OCI-LY1 (cell line): ENCODE measurements at regions not wholly inside any gene's neighbourhood (a gene's known extent, or its start where the extent isn't known, plus 50 kb on each side); places are given as distances from the start of the nearest gene placed in this dataset.

Source experiments
- H2AFZ ChIP-seq: fragments of 200-600 bp; sonication (generic), shearing (Covaris generic); 2 replicates; pipeline ENCODE4 v1.6.0; 2014; ENCODE audit warnings: antibody characterized with exemption, mild to moderate bottlenecking, low read length
- H3F3A ChIP-seq: fragments of 200-600 bp; sonication (generic), shearing (Covaris generic); 2 replicates; pipeline ENCODE4 v1.6.0; 2014; ENCODE audit warnings: mild to moderate bottlenecking, antibody characterized with exemption, low read length, moderate library complexity; ENCODE audit not compliant: insufficient read depth
- H3K27ac ChIP-seq: fragments of 200-600 bp; sonication (generic); 2 replicates; pipeline ENCODE4 v1.5.1; 2014; ENCODE audit warnings: low read length, mixed run types, mild to moderate bottlenecking, low read depth; ENCODE audit not compliant: poor library complexity, severe bottlenecking
- H3K27me3 ChIP-seq: fragments of 200-600 bp; sonication (generic); 2 replicates; pipeline ENCODE4 v1.6.0; 2014; ENCODE audit warnings: antibody characterized with exemption, mild to moderate bottlenecking, low read length, moderate library complexity; ENCODE audit not compliant: insufficient read depth
- H3K36me3 ChIP-seq: fragments of 200-600 bp; sonication (generic); 2 replicates; pipeline ENCODE4 v1.6.1; 2014; ENCODE audit warnings: mild to moderate bottlenecking, antibody characterized with exemption, low read length, moderate library complexity, mixed read lengths; ENCODE audit not compliant: insufficient read depth
- H3K4me1 ChIP-seq: fragments of 200-600 bp; sonication (generic); 2 replicates; pipeline ENCODE4 v1.5.1; 2014; ENCODE audit warnings: mild to moderate bottlenecking, low read length, moderate library complexity; ENCODE audit not compliant: insufficient read depth, severe bottlenecking
- H3K4me2 ChIP-seq: fragments of 200-600 bp; sonication (generic), shearing (Covaris generic); 2 replicates; pipeline ENCODE4 v1.6.1; 2014; ENCODE audit warnings: low read length
- H3K4me3 ChIP-seq: fragments of 200-600 bp; sonication (generic); 2 replicates; pipeline ENCODE4 v1.5.1; 2014; ENCODE audit warnings: low read length, low read depth, mild to moderate bottlenecking, mixed read lengths; ENCODE audit not compliant: poor library complexity, severe bottlenecking
- H3K79me2 ChIP-seq: fragments of 200-600 bp; shearing (Covaris generic); 2 replicates; pipeline ENCODE4 v1.6.1; 2016; ENCODE audit warnings: mixed run types, low read length, mixed read lengths; ENCODE audit not compliant: insufficient read depth
- H3K9ac ChIP-seq: fragments of 200-600 bp; sonication (generic), shearing (Covaris generic); 2 replicates; pipeline ENCODE4 v1.6.1; 2014; ENCODE audit warnings: mild to moderate bottlenecking, low read length, mixed read lengths
- H3K9me2 ChIP-seq: fragments of 200-600 bp; sonication (generic), shearing (Covaris generic); 2 replicates; pipeline ENCODE4 v1.6.1; 2014; ENCODE audit warnings: low read depth, mild to moderate bottlenecking, low read length, mixed read lengths
- H3K9me3 ChIP-seq: fragments of 200-600 bp; shearing (Covaris generic); 2 replicates; pipeline ENCODE4 v1.6.1; 2014; ENCODE audit warnings: low read length, mixed read lengths
- H4K20me1 ChIP-seq: fragments of 200-600 bp; sonication (generic), shearing (Covaris generic); 2 replicates; pipeline ENCODE4 v1.6.0; 2016; ENCODE audit warnings: mild to moderate bottlenecking, low read length; ENCODE audit not compliant: insufficient read depth
- EZH2 ChIP-seq: fragments of 200-600 bp; sonication (generic), shearing (Covaris generic); IDR thresholded peaks from 2 replicates; pipeline ENCODE4 v1.8.0; 2017; ENCODE audit warnings: borderline replicate concordance, mixed run types, mild to moderate bottlenecking, antibody characterized with exemption, low read length, moderate library complexity, mixed read lengths
- TF ChIP-seq, protein P1 (sequence below): fragments of 200-600 bp; sonication (generic), shearing (Covaris generic); IDR thresholded peaks from 2 replicates; pipeline ENCODE4 v1.5.1; 2017; ENCODE audit warnings: mild to moderate bottlenecking, antibody characterized with exemption, low read length, moderate library complexity, mixed read lengths

DNA sequence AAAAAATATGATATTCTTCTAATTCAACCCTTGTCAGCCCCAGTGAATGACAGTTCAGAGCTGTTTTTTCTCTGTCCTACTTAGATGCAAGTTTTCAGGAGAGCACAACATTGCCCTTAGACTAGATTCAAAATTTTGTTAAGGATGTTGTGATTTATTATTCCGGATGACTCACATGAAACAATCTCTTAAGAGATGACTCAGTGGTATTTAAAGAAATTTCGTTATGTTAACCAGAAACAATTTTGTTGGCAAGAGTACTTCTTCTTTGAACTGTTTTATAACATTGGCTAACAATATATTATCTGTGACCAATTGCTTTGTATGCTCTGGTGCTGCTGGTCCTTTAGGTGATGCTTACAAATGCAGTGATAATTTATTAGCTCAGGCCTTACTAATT is 132.0 kb downstream of the IZUMO3 start:
- TF ChIP-seq EZH2, result no peak
- TF ChIP-seq, protein P1, sequence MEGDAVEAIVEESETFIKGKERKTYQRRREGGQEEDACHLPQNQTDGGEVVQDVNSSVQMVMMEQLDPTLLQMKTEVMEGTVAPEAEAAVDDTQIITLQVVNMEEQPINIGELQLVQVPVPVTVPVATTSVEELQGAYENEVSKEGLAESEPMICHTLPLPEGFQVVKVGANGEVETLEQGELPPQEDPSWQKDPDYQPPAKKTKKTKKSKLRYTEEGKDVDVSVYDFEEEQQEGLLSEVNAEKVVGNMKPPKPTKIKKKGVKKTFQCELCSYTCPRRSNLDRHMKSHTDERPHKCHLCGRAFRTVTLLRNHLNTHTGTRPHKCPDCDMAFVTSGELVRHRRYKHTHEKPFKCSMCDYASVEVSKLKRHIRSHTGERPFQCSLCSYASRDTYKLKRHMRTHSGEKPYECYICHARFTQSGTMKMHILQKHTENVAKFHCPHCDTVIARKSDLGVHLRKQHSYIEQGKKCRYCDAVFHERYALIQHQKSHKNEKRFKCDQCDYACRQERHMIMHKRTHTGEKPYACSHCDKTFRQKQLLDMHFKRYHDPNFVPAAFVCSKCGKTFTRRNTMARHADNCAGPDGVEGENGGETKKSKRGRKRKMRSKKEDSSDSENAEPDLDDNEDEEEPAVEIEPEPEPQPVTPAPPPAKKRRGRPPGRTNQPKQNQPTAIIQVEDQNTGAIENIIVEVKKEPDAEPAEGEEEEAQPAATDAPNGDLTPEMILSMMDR, result no peak
- no peak overlapping the region for H2AFZ ChIP-seq

DNA sequence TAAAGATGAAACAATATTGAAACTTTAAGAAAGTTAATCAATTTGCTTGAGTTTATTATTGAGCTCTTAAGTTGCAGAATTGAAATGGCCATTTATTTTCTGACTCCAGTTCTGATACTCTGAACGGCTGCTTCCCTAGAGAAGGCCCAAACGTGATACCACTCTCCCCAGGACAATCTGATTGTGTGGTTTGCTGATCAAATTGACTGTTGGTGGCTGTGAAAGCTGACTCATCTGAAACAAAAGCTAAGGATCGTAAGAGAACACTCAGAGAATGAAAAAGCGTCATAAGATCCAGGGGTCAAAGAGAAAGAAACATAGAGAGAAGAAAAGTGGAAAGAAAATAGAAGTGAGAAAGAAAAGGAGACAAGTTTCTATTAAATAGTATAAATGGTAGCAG is 147.2 kb downstream of the IZUMO3 start:
- Histone ChIP-seq H3K36me3 (no peaks in the 10 kb centered on the region), H2AFZ (no peak overlapping the region), H3K27ac (no peak overlapping the region), H4K20me1 (no peaks in the 10 kb centered on the region), H3K27me3 (no peaks in the 10 kb centered on the region), H3K4me2 (no peak overlapping the region), H3K79me2 (no peaks in the 10 kb centered on the region), H3K9ac (no peak overlapping the region), H3K4me3 (no peak overlapping the region), H3K9me3 (no peaks in the 10 kb centered on the region), H3K4me1 (no peaks in the 10 kb centered on the region), H3K9me2 (no peaks in the 10 kb centered on the region), H3F3A (no peaks in the 10 kb centered on the region)
- TF ChIP-seq, protein P1, result no peak
- TF ChIP-seq EZH2, result no peak

More for the DNA sequence above, 132.0 kb downstream of the IZUMO3 start:
- Histone ChIP-seq H3K9me2 (no peaks in the 10 kb centered on the region), H3F3A (no peaks in the 10 kb centered on the region), H3K36me3 (no peaks in the 10 kb centered on the region), H3K4me3 (no peak overlapping the region), H3K27ac (no peak overlapping the region), H3K4me1 (no peaks in the 10 kb centered on the region), H4K20me1 (no peaks in the 10 kb centered on the region), H3K79me2 (no peaks in the 10 kb centered on the region), H3K9me3 (no peaks in the 10 kb centered on the region), H3K9ac (no peak overlapping the region), H3K4me2 (no peak overlapping the region), H3K27me3 (no peaks in the 10 kb centered on the region)

DNA sequence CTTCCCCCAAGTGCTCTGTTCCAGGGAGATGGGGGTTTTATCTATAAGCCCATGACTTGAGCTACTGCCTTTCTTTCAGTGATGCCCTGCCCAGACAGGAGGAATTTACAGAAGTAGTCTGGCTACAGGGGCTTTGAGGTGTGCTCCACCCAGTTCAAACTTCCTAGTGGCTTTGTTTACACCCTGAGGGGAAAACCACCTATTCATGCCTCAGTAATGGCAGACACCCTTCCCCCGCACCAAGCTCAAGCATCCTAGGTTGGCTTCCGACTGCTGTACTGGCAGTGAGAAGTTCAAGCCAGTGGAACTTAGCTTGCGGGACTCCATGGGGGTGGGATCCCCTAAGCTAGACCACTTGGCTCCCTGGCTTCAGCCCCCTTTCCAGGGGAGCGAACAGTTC is 154.6 kb downstream of the IZUMO3 start:
- no peaks in the 10 kb centered on the region for H3K9me3 ChIP-seq
- no peak for TF ChIP-seq EZH2
- TF ChIP-seq, protein P1, result no peak
- H3K36me3 ChIP-seq, result no peaks in the 10 kb centered on the region
- no peaks in the 10 kb centered on the region for H3K4me1 ChIP-seq
- H3F3A ChIP-seq, result no peaks in the 10 kb centered on the region
- no peak overlapping the region for H2AFZ ChIP-seq
- no peaks in the 10 kb centered on the region for H3K9me2 ChIP-seq
- no peak overlapping the region for H3K4me2 ChIP-seq
- no peaks in the 10 kb centered on the region for H3K79me2 ChIP-seq
- H4K20me1 ChIP-seq, result no peaks in the 10 kb centered on the region
- no peak overlapping the region for H3K4me3 ChIP-seq
- H3K27ac ChIP-seq, result no peak overlapping the region
- H3K27me3 ChIP-seq, result no peaks in the 10 kb centered on the region
- H3K9ac ChIP-seq, result no peak overlapping the region
